H1 (cell line): ENCODE measurements at regions not wholly inside any gene's neighbourhood (a gene's known extent, or its start where the extent isn't known, plus 50 kb on each side); places are given as distances from the start of the nearest gene placed in this dataset.

ENCODE experiments used
- CBX5 ChIP-seq: fragments of 300-800, 300-1000 bp; sonication (generic); IDR thresholded peaks from 2 replicates; pipeline ENCODE4 v1.7.1; 2016; ENCODE audit warnings: antibody characterized with exemption, low read length, low read depth
- CEBPB ChIP-seq: IDR thresholded peaks from 2 replicates; pipeline ENCODE4 v1.6.1; 2012; ENCODE audit warnings: low read depth, low read length
- CHD2 ChIP-seq: IDR thresholded peaks from 2 replicates; pipeline ENCODE4 v1.6.1; 2012; ENCODE audit warnings: low read length, improper control_type of control experiment
- SP4 ChIP-seq: IDR thresholded peaks from 2 replicates; pipeline ENCODE4 v1.6.1; 2012; ENCODE audit warnings: low read length, inconsistent platforms
- TEAD4 ChIP-seq: IDR thresholded peaks from 2 replicates; pipeline ENCODE4 v1.6.1; 2012; ENCODE audit warnings: low read depth, low read length, inconsistent platforms, mixed read lengths
- ZNF274 ChIP-seq: IDR thresholded peaks from 2 replicates; pipeline ENCODE4 v1.7.0; 2012; ENCODE audit warnings: low read length, borderline replicate concordance; ENCODE audit errors: extremely low read depth
- TF ChIP-seq, protein P1 (sequence below), 3 experiments: IDR thresholded peaks; 1 replicate in 2 of 3; 2 replicates in 1 of 3; pipeline versions ENCODE4 v1.5.1 to v1.6.1; 2011; ENCODE audit warnings: low read length in 3 of 3, mild to moderate bottlenecking in 3 of 3, inconsistent platforms in 2 of 3, low read depth in 1 of 3, moderate library complexity in 1 of 3; ENCODE audit not compliant: insufficient read depth in 1 of 3; ENCODE audit errors: control extremely low read depth in 1 of 3
- TF ChIP-seq, protein P2 (sequence below): IDR thresholded peaks from 2 replicates; pipeline ENCODE4 v1.6.1; 2012; ENCODE audit warnings: inconsistent platforms

DNA sequence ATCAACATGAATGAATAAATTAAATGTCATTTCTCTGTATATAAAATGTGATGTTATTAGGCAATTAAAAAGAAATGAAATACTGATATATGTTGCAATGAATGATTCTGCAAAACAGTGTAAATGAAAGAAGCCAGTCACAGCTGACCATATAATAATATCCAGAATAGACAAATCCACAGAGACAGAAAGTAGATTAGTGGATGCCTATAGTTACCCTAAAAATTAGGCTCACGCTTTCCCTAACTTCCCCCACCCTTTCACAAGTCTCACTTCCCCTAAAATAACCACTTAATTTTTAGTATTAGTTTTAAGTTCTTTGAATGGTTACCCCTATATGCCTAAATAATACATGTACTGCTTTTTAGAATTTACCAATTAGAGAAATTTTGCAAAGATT, 348.9 kb upstream of the FAR2 start (continued):
- TF ChIP-seq, protein P1, sequence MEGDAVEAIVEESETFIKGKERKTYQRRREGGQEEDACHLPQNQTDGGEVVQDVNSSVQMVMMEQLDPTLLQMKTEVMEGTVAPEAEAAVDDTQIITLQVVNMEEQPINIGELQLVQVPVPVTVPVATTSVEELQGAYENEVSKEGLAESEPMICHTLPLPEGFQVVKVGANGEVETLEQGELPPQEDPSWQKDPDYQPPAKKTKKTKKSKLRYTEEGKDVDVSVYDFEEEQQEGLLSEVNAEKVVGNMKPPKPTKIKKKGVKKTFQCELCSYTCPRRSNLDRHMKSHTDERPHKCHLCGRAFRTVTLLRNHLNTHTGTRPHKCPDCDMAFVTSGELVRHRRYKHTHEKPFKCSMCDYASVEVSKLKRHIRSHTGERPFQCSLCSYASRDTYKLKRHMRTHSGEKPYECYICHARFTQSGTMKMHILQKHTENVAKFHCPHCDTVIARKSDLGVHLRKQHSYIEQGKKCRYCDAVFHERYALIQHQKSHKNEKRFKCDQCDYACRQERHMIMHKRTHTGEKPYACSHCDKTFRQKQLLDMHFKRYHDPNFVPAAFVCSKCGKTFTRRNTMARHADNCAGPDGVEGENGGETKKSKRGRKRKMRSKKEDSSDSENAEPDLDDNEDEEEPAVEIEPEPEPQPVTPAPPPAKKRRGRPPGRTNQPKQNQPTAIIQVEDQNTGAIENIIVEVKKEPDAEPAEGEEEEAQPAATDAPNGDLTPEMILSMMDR (IDR thresholded peaks at IDR 0.05; ENCODE audit: control extremely low read depth in 1 of 3, insufficient read depth in 1 of 3, low read depth in 1 of 3, low read length in 3 of 3): no peak
- TF ChIP-seq ZNF274 (no peak), CBX5 (no peak), CEBPB (no peak), TEAD4 (no peak), CHD2 (no peak), SP4 (no peak)
- TF ChIP-seq, protein P2, sequence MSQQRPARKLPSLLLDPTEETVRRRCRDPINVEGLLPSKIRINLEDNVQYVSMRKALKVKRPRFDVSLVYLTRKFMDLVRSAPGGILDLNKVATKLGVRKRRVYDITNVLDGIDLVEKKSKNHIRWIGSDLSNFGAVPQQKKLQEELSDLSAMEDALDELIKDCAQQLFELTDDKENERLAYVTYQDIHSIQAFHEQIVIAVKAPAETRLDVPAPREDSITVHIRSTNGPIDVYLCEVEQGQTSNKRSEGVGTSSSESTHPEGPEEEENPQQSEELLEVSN: no peak
